IPS-NIHi7 (cell line): ENCODE measurements at regions not wholly inside any gene's neighbourhood (a gene's known extent, or its start where the extent isn't known, plus 50 kb on each side); places are given as distances from the start of the nearest gene placed in this dataset.

Source experiments
- DNase-seq: peaks from one replicate; pipeline ENCODE4 v3.0.0; 2012; ENCODE audit warnings: mixed read lengths; ENCODE audit errors: extremely low spot score

DNA sequence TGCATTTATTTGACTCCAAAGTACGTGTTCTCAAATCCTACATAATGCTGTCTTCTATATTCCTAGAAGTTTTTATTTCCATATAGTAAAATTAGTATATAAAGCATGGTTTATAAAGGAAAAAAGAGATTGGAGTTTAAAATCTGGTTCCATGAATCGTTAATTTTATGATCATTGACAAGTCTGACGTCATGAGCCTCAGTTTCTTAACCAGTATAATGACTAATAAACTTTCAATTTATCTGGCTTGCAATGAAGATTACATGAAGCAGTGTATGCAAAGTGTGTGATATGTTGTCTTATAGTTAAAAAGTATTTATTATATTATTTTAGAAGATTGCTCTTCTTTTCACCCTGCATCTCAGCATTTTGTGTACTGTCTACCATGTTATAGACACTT, 421.4 kb upstream of the LRRC7 start:
- DNase-seq: no peak

DNA sequence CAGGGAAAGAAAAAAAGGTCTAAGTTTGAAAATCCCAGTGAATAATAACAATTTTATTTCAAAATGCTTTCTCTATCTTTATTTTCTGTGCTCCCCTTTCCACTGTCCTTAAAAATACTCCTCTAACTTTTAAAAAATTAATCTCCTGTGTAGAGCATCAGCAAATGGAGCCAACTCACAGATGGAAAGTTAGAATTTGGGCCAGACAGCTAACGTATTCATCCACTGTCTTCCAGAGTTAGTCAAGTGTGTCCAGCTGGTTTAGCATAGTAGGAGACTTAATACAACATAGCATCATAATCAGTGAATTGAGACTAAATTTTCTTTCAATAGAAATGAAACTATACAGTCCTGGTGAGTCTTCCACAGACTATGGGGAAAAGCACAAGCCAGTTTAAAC, 419.0 kb upstream of the LRRC7 start:
- no peak for DNase-seq

DNA sequence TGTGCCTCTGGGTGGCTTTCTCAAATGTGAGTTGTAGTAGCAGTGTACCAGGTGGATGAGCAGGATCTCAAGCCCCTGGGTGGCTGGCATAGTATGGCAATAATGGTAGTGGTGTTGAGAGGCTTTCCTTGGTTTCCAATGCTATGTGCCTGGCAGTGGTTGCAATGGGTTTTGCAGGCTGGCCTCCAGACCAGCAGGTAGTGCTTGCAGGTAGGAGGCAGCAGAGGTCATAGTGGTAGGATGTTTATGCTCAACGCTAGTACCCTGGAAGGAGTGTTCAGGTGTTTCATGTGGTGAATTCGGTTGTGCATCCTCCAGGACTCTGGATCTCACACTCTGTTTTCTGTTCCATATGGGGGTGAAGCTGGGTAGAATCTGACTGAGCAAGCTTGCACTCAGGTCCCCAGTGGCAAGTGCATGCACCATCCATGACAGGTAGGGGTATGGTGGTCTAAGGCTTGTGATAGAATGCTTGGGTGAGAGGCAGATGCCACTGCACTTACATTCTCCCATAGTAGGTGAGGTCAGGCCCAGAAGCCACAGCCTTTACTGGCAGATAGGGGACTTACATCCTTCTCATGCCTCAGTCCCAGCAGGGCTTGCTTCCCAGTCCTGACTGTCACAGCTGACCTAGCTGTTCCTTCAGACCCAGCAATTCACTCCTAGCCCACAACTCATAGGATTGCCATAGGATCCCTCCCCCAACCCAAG, 410.5 kb upstream of the LRRC7 start:
- peak; percentile 21 for DNase-seq

DNA sequence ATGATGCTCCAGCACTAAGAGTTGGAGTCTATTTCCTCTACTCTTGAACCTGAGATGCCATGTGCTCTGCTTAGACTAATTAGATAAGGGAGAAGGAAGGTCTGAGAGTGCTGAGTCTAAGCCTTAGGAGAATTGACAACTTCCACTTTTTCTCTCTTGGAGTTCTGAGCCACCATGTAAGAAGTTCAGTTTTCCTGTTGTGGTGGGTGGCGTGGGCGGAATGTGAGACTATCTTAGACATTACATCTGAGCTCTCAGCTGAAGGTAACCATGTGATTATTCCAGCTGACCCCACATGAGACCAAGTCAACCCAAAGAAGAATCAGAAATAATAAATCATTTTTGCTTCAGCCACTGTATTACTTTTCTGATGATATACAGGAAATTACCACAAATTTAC, 404.5 kb upstream of the LRRC7 start:
- no peak for DNase-seq

DNA sequence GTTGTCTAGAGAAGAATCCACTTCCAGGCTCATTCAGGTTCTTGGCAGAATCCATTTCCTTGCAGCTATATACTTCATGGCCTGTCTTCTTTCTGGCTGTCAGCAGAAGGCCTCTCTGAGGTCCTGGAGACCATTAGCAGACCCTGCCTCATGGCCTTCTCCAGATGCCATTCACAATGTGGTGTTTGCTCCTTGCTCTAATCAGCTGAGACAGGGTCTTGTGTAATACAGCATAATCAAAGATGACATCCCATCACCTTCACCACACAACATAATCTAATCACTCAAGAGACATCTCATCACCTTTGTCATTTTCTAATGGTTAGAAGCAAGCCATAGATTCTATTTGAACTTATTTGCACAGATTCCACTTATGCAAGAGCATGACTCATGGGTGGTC, 403.9 kb upstream of the LRRC7 start:
- DNase-seq: no peak

DNA sequence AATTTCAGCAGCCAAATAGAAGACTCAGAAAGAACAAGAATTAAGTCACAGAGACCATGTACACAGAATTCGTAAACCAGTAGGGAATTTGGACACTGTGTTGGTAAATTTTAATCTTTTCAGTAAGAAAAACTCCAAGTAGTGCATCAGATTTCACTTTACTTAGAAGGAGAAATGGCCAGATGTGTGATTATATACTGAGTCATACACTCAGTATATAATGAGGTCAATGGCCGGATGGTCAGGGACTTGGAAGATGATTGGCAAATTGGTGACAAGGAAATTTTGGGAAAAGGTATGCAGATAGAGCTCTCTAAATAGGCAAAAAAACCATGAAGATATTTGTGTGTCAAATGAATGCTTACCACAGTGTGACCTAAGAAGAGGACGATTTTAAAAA, 399.8 kb upstream of the LRRC7 start:
- DNase-seq: no peak

DNA sequence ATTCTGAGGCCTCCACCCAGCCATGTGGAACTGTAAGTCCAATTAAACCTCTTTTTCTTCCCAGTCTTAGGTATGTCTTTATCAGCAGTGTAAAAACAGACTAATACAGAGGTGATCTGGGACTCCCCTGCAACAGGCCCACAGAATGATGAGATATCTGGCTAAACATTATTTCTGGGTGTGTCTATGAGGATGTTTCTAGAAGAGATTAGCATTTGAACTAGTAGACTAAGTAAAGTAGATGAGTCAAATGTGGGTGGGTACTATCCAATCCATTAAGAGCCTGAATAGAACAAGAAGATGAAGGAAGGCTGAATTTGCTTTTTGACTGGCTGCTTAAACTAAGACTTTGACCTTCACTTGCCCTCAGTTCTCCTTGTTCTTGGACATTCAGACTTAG, 396.5 kb upstream of the LRRC7 start:
- DNase-seq: no peak

DNA sequence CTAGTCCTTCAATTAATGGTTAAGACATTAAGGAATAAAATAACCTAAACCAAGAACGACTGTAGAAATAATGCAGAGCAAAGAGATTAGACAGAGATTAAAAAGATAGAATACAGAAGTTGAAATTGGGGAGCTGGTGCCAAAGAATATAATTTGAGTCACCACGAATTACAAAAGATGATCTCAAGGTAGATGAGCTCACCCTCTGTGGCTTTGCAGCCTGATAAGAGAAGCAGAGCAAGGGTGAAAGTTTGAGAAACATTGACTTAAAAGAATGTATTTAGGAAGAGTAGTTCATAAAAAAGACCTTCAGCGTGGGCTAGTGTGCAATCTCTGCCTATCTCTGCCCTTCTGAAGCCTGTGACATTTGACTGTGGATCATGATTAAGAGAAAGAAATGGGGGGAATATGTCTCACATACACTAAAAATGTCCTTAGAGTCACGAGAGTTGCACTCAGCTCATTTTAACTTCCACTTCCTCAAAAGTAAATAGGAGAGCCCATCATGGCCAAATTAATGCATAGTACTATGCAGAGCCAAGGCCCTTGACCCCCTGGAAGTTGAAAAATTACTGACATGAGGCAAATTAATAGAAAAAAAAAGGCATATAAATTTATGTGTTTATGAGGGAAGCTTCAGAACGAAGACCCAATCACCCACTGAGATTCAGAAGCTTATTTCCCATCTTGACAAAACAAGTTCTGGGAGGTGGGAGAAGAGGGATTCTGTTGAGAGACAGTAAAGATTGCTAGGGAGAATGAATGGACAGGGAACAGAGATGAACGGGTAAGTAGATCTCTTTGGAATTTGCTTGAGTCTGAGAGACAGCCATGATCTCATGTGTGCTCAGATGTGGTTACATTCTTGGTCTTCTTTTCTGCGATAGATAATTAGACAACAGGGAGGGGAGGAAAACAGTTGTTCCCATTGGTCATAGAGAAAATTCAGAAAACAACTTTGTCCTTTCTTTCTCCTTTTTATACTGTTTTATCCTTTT, 395.4 kb upstream of the LRRC7 start:
- no peak for DNase-seq

DNA sequence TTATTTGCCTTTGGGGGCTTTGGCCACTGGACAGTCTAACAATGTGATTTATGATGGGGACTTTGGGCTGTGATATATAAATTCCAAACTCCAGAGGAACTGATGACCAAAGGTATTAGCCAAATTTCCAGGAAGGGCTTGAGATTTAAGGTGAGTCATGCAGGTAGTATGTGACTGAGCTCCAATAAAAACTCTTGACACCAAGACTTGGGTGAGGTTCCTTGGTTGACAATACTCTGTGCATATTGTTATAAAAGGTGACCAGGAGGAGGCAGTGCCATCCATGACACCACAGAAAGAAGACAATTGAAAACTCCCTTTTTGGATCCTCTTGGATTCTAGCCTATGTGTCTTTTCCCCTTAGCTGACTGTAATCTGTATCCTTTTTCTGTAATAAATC, 392.7 kb upstream of the LRRC7 start:
- DNase-seq: peak; percentile 23

DNA sequence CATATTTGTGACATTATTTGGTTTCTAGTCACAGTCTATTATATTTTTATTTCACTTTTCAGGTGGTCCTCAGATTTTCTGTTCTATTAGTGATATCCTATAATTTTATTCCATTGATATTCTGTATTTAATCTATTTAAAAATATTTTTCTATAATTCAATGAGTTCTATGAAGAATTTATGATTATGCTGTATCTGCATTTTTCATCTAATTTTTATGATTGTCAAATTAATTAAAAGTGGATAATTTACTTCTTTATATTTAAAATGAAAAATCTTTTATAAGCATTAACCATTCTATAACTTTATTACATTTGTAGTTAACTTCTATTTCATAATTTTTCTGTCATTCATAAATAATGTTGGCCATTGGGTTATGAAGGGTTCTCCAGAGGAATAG, 387.4 kb upstream of the LRRC7 start:
- no peak for DNase-seq

DNA sequence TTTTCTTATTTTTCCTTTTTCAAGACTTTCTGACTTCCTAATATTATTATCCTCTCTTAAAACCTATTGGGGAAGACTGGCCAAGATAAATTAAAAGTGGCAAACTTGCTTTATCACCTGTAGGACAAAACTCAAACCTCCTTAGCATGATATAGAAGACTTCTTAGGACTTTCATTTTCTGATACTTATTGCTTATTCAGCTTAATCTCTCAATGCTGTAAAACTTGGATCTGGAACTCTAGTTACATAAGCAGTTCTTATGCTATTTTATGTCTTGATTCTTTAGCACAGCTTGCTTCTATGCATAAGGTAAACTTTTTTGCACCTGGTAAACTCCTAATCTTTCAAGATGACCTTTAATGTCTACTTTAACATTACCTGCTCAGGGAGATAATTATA, 382.3 kb upstream of the LRRC7 start:
- no peak for DNase-seq

DNA sequence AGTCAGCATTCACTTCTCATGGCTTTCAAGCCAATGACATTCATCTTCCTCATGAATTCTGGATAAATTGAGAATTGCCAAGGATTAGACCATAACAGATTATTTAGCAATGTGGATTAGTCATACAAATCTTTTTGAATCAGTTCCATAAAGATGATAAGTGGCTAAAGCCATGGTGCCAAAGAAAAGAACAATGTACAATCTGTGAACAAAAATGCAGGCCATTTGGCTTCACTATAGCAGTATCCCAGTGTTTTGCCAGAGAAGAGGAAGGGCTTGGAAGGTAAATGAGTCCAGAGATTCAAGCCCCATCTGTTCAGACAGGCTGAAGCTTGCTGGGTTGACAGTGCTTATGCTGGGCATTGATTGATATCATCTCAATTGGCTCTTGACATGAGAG, 376.4 kb upstream of the LRRC7 start:
- DNase-seq: no peak

DNA sequence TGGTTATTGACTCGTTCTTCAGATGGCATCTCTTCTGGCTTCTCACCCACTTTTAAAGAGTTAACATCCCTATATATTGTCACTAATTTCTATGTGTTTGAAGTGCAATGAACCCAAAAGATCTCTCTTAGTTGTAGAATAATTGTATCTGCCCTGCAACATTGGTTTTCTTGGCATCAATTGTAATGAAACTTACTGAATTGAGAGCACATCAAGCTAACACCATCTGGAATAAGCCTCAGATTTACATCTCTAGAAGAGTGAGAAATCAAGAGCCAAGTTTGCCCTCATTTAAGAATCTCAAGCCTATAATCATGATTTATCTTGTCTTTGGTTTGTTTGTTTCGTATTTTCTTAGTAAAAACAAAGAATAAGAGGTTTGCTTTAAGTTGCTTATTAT, 372.6 kb upstream of the LRRC7 start:
- no peak for DNase-seq

DNA sequence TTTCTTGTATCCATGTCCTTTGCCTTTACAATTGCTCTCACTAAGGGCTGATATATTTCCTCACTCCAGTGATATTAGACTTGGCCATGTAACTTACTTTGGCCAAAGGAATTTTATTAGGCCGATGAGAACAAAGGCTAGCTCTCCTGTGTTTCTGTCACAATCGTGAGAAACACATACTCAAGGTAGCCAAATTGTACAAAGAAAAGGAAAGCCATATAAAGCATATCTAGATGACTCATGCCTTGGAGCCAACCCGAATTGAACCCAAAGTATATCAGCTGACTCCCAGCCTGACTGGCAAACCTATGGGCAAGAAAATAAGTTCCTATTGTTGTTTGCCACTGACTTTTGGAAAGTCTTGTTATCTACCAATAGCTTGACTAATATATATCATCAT, 371.7 kb upstream of the LRRC7 start:
- DNase-seq: no peak

DNA sequence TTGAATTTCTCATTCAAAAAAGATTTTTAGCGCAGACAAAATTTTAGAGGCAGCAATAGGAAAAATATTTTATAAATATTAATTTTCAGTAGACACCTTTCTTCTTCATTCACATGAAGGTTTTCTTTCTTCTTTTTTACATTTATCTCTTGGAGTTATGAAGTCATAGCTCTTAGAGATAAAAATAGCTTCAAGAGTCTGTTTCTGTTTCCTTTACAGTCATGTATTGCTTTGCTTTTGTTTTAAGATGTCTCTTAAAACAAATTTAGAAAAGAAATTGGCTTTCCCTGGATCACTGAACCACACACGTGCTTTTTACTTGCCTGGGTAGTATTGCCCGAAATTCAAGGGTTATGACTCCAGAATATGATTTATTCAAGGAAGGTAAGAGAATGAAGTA, 369.9 kb upstream of the LRRC7 start:
- no peak for DNase-seq

DNA sequence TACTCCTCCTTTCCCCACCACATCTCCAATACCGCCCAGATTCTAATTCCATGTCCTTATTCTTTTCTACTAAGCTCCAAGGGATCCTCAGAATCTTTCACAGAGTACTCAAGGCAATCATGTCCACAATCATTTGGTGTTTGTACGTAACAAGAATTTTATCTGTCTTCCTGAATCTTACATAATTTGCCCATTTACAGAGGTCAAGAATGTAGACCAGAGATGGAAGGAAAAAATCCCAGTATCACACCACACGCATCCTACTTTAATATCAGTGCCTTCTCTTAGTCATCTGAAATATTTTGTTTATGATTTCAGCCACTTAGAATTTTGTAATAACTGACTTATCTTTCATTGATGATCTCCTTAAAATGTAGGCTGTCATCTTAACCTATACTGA, 366.0 kb upstream of the LRRC7 start:
- no peak for DNase-seq

DNA sequence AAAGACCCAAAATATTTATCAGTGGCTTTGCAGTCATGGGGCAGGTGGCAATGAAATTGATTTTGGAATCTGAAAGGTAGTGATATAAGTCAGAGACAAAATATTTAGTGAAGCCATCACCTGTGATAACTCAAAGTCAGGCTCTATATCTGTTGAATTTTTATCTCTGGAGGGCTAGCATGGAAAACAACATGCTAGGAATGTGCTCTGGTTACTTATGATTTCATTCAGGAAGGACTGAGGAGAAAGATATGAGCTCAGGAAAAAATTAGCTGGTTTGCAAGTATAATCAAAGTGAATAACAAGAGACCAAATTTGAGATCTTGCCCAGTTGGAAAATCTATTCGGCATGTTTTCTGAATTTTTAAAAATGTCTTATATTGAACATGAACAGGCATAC, 364.6 kb upstream of the LRRC7 start:
- no peak for DNase-seq

DNA sequence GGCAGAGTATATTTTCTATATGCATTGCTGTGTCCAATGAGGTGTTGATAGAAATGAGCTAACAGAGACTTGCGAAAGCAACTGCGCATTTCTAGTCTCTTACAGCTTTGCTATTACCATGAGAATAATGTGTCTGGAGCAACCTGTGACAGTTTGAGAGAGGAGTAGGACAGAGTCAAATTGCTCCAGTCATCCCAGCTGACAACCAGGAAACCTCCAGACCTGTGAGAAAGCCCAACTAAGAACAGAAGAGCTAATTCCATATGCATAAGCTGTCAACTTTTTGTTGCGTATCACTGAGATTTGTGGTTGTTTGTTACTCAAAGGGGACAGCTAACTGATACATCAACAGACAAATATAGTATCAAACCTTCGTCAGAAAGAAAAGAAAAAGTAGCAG, 354.1 kb upstream of the LRRC7 start:
- no peak for DNase-seq

DNA sequence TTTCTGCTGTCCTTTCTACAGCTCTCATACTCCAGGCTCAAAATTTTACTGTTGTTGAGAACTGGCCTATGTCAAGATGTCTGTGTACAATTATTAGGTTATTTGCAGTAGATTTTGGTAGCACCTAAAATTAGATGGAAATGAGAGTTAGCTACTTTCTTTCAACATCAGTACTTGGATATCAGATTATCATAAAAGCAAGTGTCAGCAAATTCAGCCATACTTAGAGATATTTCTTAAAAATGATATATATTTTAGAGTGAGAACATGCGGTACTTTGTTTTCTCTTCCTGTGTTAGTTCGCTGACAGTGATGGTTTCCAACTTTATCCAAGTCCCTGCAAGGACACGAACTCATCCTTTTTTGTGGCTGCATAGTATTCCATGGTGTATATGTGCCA, 351.8 kb upstream of the LRRC7 start:
- no peak for DNase-seq

DNA sequence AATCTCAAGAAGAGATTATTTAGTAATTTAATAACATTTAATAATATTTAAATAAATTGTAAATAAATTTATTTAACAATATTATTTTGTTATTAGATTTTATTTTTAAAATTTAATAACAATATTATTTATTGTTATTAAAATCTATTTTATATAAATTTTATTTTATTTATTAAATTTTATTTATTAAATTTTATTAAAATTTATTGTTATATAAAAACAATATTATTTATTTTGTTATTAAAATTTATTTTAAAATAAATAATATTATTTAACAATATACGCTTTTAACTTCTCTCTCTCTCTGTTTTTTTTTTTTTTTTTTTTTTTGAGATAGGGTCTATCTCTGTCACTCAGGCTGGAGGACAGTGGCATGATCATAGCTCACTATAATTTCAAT, 347.1 kb upstream of the LRRC7 start:
- no peak for DNase-seq

DNA sequence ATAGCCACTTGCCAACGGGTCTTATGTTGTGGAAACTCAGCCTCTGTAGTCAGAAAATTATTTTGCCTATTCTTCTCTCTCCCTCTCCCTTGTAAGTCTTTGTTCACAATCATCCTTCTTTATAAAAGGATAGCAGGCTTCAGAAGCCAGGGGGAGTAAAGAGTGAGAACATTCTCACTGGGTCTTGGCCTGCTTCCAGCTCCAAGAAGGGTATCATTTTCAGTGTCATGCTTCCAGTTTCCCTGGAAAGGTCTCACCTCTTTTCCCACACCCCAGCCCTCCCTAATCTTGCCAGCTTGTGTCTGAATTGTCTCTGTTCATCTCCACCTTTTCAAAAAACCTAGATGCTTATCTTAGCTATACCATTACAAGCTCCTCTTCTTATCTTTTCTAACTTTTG, 346.2 kb upstream of the LRRC7 start:
- peak; percentile 45 for DNase-seq

DNA sequence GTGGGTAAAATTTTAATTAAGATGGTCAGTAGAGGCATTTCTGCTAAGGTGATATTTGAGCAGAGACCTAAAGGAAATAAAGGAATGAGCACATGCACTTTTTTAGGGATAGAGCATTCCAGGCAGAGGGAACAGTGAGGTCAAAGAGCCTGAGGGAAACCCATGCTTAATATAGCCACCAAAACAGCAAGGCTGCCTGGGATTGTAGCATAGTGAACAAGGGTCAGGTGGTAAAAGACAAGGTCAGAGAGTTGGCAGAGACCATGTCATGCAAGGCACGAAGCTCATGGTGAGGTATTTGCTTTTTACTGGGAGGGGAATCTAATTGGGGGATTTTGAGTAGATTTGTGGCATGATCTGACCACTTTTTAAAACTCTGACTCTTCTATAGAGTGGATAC, 344.6 kb upstream of the LRRC7 start:
- DNase-seq: no peak

DNA sequence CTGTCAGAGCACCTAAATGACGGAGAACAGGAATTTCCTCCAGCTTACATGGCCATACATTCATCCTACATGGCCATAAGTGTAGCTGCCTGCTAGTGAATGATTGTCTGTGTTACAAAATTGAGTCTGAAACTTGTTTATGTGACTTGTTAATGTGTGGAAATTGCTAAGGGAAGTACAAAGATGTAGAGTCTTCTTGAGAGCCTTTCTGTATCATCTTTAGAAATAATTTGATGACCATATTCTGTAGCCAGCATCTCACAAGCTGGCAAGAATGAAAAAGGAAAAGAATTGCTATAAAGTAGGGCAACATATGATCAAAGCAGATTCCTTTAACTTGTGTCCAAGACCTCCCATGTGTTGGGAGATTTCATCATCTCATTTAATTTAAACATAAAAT, 339.2 kb upstream of the LRRC7 start:
- DNase-seq: no peak
